ENCODE measurements at regions not wholly inside any gene's neighbourhood (a gene's known extent, or its start where the extent isn't known, plus 50 kb on each side); places are given as distances from the start of the nearest gene placed in this dataset.

- TF ChIP-seq, protein P1, sequence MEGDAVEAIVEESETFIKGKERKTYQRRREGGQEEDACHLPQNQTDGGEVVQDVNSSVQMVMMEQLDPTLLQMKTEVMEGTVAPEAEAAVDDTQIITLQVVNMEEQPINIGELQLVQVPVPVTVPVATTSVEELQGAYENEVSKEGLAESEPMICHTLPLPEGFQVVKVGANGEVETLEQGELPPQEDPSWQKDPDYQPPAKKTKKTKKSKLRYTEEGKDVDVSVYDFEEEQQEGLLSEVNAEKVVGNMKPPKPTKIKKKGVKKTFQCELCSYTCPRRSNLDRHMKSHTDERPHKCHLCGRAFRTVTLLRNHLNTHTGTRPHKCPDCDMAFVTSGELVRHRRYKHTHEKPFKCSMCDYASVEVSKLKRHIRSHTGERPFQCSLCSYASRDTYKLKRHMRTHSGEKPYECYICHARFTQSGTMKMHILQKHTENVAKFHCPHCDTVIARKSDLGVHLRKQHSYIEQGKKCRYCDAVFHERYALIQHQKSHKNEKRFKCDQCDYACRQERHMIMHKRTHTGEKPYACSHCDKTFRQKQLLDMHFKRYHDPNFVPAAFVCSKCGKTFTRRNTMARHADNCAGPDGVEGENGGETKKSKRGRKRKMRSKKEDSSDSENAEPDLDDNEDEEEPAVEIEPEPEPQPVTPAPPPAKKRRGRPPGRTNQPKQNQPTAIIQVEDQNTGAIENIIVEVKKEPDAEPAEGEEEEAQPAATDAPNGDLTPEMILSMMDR (IDR thresholded peaks at IDR 0.05) = no peak
- TF ChIP-seq POLR2AphosphoS5 (IDR thresholded peaks at IDR 0.05) (no peak), POLR2A (IDR thresholded peaks at IDR 0.05) (no peak), EP300 (IDR thresholded peaks at IDR 0.05) (no peak)
Measured at GRCh38 chr5:125325488-125326149, 579.2 kb upstream of the ZNF608 start.

Measured in sigmoid colon (tissue), 4 donors.